Activated CD4-positive, alpha-beta T cell treated with anti-CD3 and anti-CD28 coated beads, Interleukin-2, amount 10 ng/mL, durations not matched to agents 7 days and 5 days (primary cell): ENCODE measurements at regions not wholly inside any gene's neighbourhood (a gene's known extent, or its start where the extent isn't known, plus 50 kb on each side); places are given as distances from the start of the nearest gene placed in this dataset.
"Not testable (repeated sequence)": the region's sequence is repeated elsewhere in the genome, so short reads cannot be mapped to it uniquely, and the experiment has no call there.

Source experiments
- CTCF ChIA-PET: fragments of 350-600 bp; sonication (Branson Sonifier 250); formaldehyde crosslinking; loops from one replicate; lab custom pipeline; 2021; ENCODE audit warnings: antibody characterized with exemption; lab: Charles Lee
- POLR2A ChIA-PET: fragments of 350-600 bp; sonication (Branson Sonifier 250); formaldehyde crosslinking; loops from one replicate; lab custom pipeline; 2021; ENCODE audit warnings: antibody characterized with exemption; lab: Charles Lee
- DNase-seq: peaks from one replicate; pipeline ENCODE4 v3.0.0-alpha.2; 2020
- H3K27ac Mint-ChIP-seq: one replicate; pipeline ENCODE4 v1.8.0; 2021; ENCODE audit warnings: mild to moderate bottlenecking, moderate library complexity, mixed read lengths
- H3K27me3 Mint-ChIP-seq: one replicate; pipeline ENCODE4 v1.8.0; 2021; ENCODE audit warnings: mixed read lengths
- H3K36me3 Mint-ChIP-seq: one replicate; pipeline ENCODE4 v1.8.0; 2021; ENCODE audit warnings: low read depth, mixed read lengths
- H3K4me1 Mint-ChIP-seq: one replicate; pipeline ENCODE4 v1.8.0; 2021; ENCODE audit warnings: mixed read lengths
- H3K4me3 Mint-ChIP-seq: one replicate; pipeline ENCODE4 v1.8.0; 2021; ENCODE audit warnings: mild to moderate bottlenecking, moderate library complexity, mixed read lengths
- H3K9me3 Mint-ChIP-seq: one replicate; pipeline ENCODE4 v1.8.0; 2021; ENCODE audit warnings: mixed read lengths

DNA sequence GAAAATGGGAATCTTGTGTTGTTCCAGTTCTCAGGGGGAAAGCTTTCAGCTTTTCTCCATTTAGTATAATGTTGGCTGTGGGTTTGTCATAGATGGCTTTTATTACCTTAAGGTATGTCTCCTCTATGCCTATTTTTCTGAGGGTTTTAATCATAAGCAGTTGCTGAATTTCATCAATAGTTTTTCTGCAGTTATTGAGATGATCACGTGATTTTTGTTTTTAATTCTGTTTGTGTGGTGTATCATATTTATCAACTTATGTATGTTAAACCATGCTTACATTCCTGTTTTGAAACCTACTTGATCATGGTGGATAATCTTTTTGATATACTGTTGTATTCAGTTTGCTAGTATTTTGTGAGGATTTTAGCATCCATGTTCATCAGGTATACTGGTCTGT lies 66.8 kb upstream of the CENPE start:
- no peak for DNase-seq
- no peaks in the 10 kb centered on the region for H3K36me3 Mint-ChIP-seq
- POLR2A ChIA-PET, result no interaction called here
- no peaks in the 10 kb centered on the region for H3K9me3 Mint-ChIP-seq
- CTCF ChIA-PET, result no interaction called here
- peaks cover 20% of the 10 kb centered on the region for H3K27me3 Mint-ChIP-seq
- H3K4me3 Mint-ChIP-seq, result no peak overlapping the region
- H3K27ac Mint-ChIP-seq, result no peak overlapping the region
- H3K4me1 Mint-ChIP-seq, result no peaks in the 10 kb centered on the region

DNA sequence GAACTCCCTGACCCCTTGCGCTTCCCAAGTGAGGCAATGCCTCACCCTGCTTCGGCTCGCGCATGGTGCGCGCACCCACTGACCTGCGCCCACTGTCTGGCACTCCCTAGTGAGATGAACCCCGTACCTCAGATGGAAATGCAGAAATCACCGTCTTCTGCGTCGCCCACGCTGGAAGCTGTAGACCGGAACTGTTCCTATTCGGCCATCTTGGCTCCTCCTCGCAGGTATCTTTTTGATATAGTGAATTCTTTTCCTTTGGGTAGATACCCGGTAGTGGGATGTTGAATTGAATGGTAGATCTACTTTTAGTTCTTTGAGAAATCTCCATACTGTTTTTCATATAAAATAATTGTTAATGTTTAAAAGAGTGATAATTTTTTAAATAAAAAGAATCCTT lies 57.9 kb upstream of the CENPE start:
- H3K36me3 Mint-ChIP-seq, H3K4me3 Mint-ChIP-seq, POLR2A ChIA-PET, H3K4me1 Mint-ChIP-seq, H3K27ac Mint-ChIP-seq, H3K9me3 Mint-ChIP-seq, DNase-seq, CTCF ChIA-PET: not testable (repeated sequence)
- H3K27me3 Mint-ChIP-seq, result peaks cover 12% of the 10 kb centered on the region
